HL-60 (cell line): ENCODE measurements at regions not wholly inside any gene's neighbourhood (a gene's known extent, or its start where the extent isn't known, plus 50 kb on each side); places are given as distances from the start of the nearest gene placed in this dataset.

Experiments
- DNase-seq, 2 experiments: peaks; one replicate each; pipeline ENCODE4 v3.0.0-alpha.2; 2010 to 2020; ENCODE audit warnings: low read depth in 1 of 2, low spot score in 1 of 2
- H3K27ac ChIP-seq: fragments of 250-450 bp; sonication (Bioruptor Pico); replicated peaks from 2 replicates; pipeline ENCODE4 v1.5.1; 2020; ENCODE audit warnings: mild to moderate bottlenecking, moderate library complexity
- H3K27me3 ChIP-seq: fragments of 250-450 bp; sonication (Bioruptor Pico); 2 replicates; pipeline ENCODE4 v1.5.1; 2021; ENCODE audit warnings: mild to moderate bottlenecking, moderate library complexity; ENCODE audit not compliant: insufficient read depth, poor library complexity, severe bottlenecking
- H3K4me3 ChIP-seq: replicated peaks from 2 replicates; pipeline ENCODE4 v1.5.1; 2011; ENCODE audit warnings: mild to moderate bottlenecking, control low read depth, low read length; ENCODE audit not compliant: insufficient read depth
- GABPA ChIP-seq: IDR thresholded peaks from 2 replicates; pipeline ENCODE4 v1.6.1; 2012; ENCODE audit warnings: low read depth
- POLR2AphosphoS5 ChIP-seq: IDR thresholded peaks from 2 replicates; pipeline ENCODE4 v1.6.1; 2012; ENCODE audit warnings: low read depth
- SPI1 ChIP-seq: IDR thresholded peaks from 2 replicates; pipeline ENCODE4 v1.6.1; 2012; ENCODE audit warnings: low read depth, mild to moderate bottlenecking, borderline replicate concordance
- TF ChIP-seq, protein P1 (sequence below): IDR thresholded peaks from 2 replicates; pipeline ENCODE4 v1.6.1; 2012; ENCODE audit warnings: low read depth; ENCODE audit not compliant: insufficient replicate concordance
- TF ChIP-seq, protein P2 (sequence below): IDR thresholded peaks from one replicate; pipeline ENCODE4 v1.5.1; 2011; ENCODE audit warnings: low read length, control low read depth, inconsistent platforms; ENCODE audit not compliant: insufficient read depth

DNA sequence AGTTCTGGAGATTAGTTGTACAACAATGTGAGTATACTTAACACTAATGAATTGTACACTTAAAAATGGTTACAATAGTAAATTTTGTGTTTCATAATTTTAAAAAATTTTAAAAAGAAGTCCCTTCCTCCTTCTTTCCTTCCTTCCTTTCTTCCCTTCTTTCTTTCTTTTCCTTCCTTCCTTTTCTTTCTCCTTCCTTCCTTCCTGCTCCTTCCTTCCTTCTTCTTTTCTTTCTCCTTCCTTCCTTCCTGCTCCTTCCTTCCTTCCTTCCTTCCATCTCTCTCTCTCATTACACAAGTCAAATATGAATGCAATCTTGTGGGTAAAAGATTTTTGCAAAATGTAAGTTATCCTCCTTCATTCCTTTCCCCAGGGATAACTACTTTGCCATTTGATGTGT is 97.1 kb upstream of the TBCA start:
- H3K27me3 ChIP-seq, result no peaks in the 10 kb centered on the region
- no peak for TF ChIP-seq GABPA
- TF ChIP-seq, protein P1, sequence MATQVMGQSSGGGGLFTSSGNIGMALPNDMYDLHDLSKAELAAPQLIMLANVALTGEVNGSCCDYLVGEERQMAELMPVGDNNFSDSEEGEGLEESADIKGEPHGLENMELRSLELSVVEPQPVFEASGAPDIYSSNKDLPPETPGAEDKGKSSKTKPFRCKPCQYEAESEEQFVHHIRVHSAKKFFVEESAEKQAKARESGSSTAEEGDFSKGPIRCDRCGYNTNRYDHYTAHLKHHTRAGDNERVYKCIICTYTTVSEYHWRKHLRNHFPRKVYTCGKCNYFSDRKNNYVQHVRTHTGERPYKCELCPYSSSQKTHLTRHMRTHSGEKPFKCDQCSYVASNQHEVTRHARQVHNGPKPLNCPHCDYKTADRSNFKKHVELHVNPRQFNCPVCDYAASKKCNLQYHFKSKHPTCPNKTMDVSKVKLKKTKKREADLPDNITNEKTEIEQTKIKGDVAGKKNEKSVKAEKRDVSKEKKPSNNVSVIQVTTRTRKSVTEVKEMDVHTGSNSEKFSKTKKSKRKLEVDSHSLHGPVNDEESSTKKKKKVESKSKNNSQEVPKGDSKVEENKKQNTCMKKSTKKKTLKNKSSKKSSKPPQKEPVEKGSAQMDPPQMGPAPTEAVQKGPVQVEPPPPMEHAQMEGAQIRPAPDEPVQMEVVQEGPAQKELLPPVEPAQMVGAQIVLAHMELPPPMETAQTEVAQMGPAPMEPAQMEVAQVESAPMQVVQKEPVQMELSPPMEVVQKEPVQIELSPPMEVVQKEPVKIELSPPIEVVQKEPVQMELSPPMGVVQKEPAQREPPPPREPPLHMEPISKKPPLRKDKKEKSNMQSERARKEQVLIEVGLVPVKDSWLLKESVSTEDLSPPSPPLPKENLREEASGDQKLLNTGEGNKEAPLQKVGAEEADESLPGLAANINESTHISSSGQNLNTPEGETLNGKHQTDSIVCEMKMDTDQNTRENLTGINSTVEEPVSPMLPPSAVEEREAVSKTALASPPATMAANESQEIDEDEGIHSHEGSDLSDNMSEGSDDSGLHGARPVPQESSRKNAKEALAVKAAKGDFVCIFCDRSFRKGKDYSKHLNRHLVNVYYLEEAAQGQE, result no peak
- TF ChIP-seq, protein P2, sequence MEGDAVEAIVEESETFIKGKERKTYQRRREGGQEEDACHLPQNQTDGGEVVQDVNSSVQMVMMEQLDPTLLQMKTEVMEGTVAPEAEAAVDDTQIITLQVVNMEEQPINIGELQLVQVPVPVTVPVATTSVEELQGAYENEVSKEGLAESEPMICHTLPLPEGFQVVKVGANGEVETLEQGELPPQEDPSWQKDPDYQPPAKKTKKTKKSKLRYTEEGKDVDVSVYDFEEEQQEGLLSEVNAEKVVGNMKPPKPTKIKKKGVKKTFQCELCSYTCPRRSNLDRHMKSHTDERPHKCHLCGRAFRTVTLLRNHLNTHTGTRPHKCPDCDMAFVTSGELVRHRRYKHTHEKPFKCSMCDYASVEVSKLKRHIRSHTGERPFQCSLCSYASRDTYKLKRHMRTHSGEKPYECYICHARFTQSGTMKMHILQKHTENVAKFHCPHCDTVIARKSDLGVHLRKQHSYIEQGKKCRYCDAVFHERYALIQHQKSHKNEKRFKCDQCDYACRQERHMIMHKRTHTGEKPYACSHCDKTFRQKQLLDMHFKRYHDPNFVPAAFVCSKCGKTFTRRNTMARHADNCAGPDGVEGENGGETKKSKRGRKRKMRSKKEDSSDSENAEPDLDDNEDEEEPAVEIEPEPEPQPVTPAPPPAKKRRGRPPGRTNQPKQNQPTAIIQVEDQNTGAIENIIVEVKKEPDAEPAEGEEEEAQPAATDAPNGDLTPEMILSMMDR, result no peak
- no peak for TF ChIP-seq SPI1
- no peak for TF ChIP-seq POLR2AphosphoS5
- no peak overlapping the region for H3K27ac ChIP-seq
- no peak overlapping the region for H3K4me3 ChIP-seq
- no peak for DNase-seq

DNA sequence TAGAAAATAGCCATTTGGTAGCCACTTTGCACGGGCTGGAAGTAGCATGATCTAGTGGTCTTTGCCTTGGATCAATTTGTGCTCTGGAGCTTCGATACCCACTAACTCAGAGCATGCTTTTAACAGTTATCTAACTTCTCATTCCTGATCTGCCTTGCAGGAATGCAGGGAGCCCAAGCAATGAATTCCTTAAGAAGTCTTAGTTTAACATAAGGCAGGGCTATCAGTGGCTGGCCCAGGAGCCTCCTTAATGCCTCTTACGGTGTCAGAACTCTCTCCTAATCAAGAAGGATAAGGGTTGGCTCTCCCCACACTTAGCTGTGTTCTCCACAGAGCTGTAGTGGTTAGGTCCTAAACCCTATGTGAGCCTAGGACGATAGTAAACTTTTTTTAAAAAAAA is 95.8 kb upstream of the TBCA start:
- H3K4me3 ChIP-seq, result no peak overlapping the region
- TF ChIP-seq SPI1, result no peak
- no peak for TF ChIP-seq GABPA
- TF ChIP-seq, protein P2, result no peak
- TF ChIP-seq, protein P1, result no peak
- no peak for TF ChIP-seq POLR2AphosphoS5
- H3K27me3 ChIP-seq, result no peaks in the 10 kb centered on the region
- no peak overlapping the region for H3K27ac ChIP-seq
- DNase-seq, result no peak

DNA sequence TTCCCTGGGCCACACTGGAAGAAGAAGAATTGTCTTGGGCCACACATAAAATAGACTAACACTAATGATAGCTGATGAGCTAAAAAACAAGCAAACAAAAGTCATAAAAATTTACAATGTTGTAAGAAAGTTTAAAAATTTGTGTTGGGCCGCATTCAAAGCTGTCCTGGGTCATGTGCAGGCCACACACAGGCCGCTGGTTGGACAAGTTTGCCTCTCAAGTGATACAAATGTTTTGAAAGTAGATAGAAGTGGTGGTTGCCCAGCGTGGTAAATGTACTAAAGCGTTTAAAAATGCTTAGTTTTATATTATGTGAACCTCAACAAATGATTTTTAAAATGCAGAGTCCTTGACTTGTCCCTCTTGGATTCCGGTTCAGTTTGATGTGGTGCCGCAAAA is 94.9 kb upstream of the TBCA start:
- DNase-seq, result no peak
- Histone ChIP-seq H3K27me3 (no peaks in the 10 kb centered on the region), H3K4me3 (no peak overlapping the region), H3K27ac (no peak overlapping the region)
- TF ChIP-seq, protein P1, result no peak
- TF ChIP-seq GABPA (no peak), SPI1 (no peak), POLR2AphosphoS5 (no peak)
- TF ChIP-seq, protein P2, result no peak
